C4-2B (cell line): ENCODE measurements at regions not wholly inside any gene's neighbourhood (a gene's known extent, or its start where the extent isn't known, plus 50 kb on each side); places are given as distances from the start of the nearest gene placed in this dataset.

Experiments used
- H3K27ac ChIP-seq: fragments of 450-650 bp; 2 replicates; pipeline ENCODE4 v1.5.1; 2017
- ZFX ChIP-seq: fragments of 450-650 bp; IDR thresholded peaks from 2 replicates; pipeline ENCODE4 v1.6.1; 2017
- TF ChIP-seq, protein P1 (sequence below): fragments of 450-650 bp; conservative IDR thresholded peaks from 2 replicates; pipeline ENCODE4 v1.5.1; 2017; ENCODE audit warnings: mild to moderate bottlenecking

DNA sequence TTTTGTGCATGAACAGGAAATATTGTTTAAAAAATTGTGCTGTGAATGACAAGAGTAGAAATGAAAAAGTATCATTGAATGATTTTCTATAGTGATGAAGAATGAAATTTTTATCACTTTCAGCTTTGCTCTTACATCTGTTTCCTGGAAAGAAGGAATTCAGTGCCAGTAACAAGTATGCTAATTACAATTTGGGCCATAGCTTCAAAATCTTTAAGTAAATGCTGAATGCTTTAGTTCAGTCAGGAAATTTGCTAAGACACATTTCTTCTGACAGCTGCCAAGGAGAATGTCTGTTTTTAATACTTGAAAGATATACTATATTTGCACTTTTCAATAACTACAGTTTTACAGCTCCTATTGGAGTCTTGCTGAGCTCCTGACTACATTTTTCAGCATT lies 203.7 kb upstream of the RSPO3 start:
- no peak for TF ChIP-seq ZFX
- TF ChIP-seq, protein P1, sequence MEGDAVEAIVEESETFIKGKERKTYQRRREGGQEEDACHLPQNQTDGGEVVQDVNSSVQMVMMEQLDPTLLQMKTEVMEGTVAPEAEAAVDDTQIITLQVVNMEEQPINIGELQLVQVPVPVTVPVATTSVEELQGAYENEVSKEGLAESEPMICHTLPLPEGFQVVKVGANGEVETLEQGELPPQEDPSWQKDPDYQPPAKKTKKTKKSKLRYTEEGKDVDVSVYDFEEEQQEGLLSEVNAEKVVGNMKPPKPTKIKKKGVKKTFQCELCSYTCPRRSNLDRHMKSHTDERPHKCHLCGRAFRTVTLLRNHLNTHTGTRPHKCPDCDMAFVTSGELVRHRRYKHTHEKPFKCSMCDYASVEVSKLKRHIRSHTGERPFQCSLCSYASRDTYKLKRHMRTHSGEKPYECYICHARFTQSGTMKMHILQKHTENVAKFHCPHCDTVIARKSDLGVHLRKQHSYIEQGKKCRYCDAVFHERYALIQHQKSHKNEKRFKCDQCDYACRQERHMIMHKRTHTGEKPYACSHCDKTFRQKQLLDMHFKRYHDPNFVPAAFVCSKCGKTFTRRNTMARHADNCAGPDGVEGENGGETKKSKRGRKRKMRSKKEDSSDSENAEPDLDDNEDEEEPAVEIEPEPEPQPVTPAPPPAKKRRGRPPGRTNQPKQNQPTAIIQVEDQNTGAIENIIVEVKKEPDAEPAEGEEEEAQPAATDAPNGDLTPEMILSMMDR = no peak

DNA sequence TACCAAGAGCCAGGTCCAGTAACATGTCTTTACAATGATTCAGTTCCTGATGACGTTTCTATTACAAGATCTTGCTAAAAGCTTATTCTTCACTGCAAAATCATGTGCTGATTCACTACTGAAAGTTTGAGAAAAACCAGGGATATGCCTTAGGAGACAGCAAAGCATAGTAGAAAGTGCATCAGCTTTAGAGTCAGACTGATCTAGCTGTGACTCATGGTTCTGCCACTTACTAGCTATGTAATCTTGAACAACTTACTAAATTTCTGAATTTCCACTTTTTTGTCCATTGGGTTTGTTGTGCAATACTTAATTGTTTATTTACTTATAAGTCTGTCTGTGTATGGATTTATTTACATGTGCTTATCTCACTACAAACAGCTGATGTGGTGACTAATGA lies 198.5 kb upstream of the RSPO3 start:
- H3K27ac ChIP-seq = no peak overlapping the region
- TF ChIP-seq ZFX = no peak
- TF ChIP-seq, protein P1 = no peak

More for the DNA sequence above, 203.7 kb upstream of the RSPO3 start:
- H3K27ac ChIP-seq = no peak overlapping the region

DNA sequence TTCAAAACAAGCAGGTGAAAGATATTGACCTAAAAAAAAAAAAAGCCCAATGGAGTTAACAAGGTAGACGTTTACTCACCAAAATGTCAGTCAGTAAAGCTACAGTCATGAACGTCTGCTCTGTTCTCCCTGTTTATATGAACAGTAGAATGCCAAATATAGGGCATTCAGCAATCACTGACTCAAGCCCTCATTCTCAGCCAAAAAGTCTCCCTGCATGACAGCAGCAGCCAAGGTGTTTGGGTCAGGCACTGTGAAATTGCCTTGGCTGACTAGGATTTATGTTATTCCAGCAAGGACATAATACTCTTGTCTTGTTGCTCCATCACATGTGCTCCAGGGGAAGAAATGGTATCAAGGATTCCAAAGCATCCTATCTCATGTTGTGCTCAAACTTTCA lies 194.7 kb upstream of the RSPO3 start:
- no peak overlapping the region for H3K27ac ChIP-seq
- TF ChIP-seq ZFX = no peak
- TF ChIP-seq, protein P1 = no peak

DNA sequence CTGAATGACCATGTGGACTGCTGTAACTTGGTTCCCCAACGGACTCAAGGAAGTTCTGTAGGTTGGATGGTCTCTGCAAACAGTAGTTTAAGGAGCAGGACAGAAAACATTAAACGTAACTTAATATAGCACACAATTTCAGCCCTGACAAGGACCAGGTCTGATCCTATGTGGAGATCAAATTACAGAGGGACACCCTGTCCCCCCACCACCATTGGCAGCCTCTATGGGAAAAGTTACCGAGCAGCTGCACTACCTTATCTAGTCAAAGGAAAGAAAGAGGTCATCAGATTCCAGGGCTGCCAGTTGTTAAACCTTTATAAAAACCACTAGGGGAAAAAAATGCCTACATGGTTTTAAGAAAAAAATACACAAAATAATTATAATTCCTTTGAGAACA lies 191.5 kb upstream of the RSPO3 start:
- TF ChIP-seq, protein P1 = no peak
- TF ChIP-seq ZFX = no peak
- H3K27ac ChIP-seq = no peak overlapping the region

DNA sequence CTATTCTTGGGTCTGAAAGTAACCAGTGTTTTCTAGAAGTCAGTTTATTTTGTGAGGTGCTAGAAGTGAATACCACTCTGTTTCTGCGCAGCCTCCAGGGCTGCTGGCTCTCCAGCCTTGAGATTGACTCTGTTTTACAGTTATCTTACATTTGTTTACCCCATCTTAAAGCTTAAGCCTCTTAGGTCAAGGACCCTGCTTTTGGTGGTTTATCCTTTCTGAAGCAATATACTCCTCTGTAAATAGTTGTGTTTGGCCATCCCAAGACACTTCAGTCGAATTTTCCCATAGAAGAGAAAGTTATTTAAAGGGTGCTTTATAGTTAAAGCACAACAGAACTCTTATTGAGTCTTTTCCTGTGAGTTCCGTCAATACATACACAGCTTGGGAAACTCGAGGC lies 190.6 kb upstream of the RSPO3 start:
- TF ChIP-seq ZFX = no peak
- TF ChIP-seq, protein P1 = no peak
- H3K27ac ChIP-seq = no peak overlapping the region

DNA sequence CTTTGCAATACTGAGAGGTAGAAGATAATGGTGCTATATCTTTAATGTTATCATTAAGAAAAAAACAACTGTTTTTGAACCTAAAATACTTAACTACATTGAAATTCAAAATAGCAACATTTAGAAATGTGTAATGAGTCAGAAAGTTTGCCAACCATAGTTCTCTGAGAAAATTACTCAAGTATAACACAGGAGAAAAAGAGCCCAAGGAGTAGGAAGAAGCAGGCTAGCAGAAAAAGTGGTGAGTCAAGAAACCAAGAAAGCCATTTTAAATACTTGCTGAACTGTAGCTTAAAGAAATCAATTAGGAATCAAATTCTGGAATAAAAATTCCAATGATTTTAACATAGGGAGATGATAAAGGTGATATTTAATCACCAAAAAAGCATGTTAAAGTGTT lies 181.0 kb upstream of the RSPO3 start:
- TF ChIP-seq, protein P1 = no peak
- TF ChIP-seq ZFX = no peak
- no peak overlapping the region for H3K27ac ChIP-seq

DNA sequence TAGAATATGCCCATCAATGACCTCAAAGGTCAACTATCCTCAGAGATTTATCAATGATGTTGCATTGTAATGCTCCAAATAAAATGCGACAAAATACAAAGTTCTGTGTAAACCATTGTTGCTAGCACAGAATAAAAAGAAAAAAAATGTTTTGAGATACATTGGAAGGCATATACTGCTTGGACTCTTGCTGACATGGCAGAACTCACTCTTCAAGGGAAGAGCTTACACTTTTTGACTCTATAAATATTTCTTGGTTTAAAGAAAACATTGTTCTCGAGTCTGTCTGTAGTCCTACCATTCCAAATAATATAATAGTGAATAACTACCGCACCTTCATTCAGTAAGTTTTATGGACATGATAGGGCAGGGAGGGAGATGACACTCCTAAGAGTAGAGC lies 178.7 kb upstream of the RSPO3 start:
- no peak overlapping the region for H3K27ac ChIP-seq
- TF ChIP-seq, protein P1 = no peak
- no peak for TF ChIP-seq ZFX
